Prostate gland (tissue), 2 donors: ENCODE measurements at regions not wholly inside any gene's neighbourhood (a gene's known extent, or its start where the extent isn't known, plus 50 kb on each side); places are given as distances from the start of the nearest gene placed in this dataset.

ENCODE experiments used
- DNase-seq: peaks from one replicate; pipeline ENCODE4 v3.0.0-alpha.2; 2019; ENCODE audit warnings: low spot score
- H3K27ac ChIP-seq, 2 donors: fragments of 200-600 bp; sonication (generic); 2 replicates each; pipeline ENCODE4 v1.5.1; 2017 to 2019
- H3K27me3 ChIP-seq: fragments of 200-600 bp; sonication (generic); replicated peaks from 2 replicates; pipeline ENCODE4 v1.5.1; 2019; ENCODE audit not compliant: insufficient read depth
- H3K36me3 ChIP-seq, 2 donors: fragments of 200-600 bp; sonication (generic); 1 replicate in 1 of 2; 2 replicates in 1 of 2; pipeline versions ENCODE4 v1.5.1 to v1.8.1; 2017 to 2019
- H3K4me1 ChIP-seq: fragments of 200-600 bp; sonication (generic); replicated peaks from 2 replicates; pipeline ENCODE4 v1.5.1; 2019
- H3K4me3 ChIP-seq, 2 donors: fragments of 200-600 bp; sonication (generic); 2 replicates each; pipeline ENCODE4 v1.5.1; 2017 to 2019
- H3K9me3 ChIP-seq: fragments of 200-600 bp; sonication (generic); 2 replicates; pipeline ENCODE4 v1.5.1; 2017
- POLR2A ChIP-seq: fragments of 450-650 bp; IDR thresholded peaks from one replicate; pipeline ENCODE4 v1.6.1; 2016; ENCODE audit warnings: antibody characterized with exemption, mild to moderate bottlenecking
- POLR2AphosphoS5 ChIP-seq: sonication (generic); formaldehyde crosslinking; IDR thresholded peaks from one replicate; pipeline ENCODE4 v1.6.1; 2017; ENCODE audit warnings: antibody characterized with exemption
- WGBS: methylation state at CpG from one replicate; pipeline ENCODE4 v1.1.5; 2018; 5-methylcytosine and 5-hydroxymethylcytosine counted together
- intact Hi-C: fragments of 100-400 bp; cut with DNase I; formaldehyde crosslinking; loops from one replicate; pipeline ENCODE4 v1.14.2; 2022
- TF ChIP-seq, protein P1 (sequence below), 4 experiments: fragments of 200-600 bp in 2 of 4; fragments of 450-650 bp in 2 of 4; sonication (generic) in 2 of 4; IDR thresholded peaks; 1 replicate in 3 of 4; 2 replicates in 1 of 4; pipeline ENCODE4 v1.5.1; 2016 to 2019; ENCODE audit warnings: antibody characterized with exemption in 4 of 4, mild to moderate bottlenecking in 2 of 4, moderate library complexity in 2 of 4

GRCh38 chr2:118475622-118476205 lies 371.7 kb downstream of the EN1 start:
- no peaks in the 10 kb centered on the region for H3K9me3 ChIP-seq
- no peak for TF ChIP-seq POLR2A
- TF ChIP-seq, protein P1, sequence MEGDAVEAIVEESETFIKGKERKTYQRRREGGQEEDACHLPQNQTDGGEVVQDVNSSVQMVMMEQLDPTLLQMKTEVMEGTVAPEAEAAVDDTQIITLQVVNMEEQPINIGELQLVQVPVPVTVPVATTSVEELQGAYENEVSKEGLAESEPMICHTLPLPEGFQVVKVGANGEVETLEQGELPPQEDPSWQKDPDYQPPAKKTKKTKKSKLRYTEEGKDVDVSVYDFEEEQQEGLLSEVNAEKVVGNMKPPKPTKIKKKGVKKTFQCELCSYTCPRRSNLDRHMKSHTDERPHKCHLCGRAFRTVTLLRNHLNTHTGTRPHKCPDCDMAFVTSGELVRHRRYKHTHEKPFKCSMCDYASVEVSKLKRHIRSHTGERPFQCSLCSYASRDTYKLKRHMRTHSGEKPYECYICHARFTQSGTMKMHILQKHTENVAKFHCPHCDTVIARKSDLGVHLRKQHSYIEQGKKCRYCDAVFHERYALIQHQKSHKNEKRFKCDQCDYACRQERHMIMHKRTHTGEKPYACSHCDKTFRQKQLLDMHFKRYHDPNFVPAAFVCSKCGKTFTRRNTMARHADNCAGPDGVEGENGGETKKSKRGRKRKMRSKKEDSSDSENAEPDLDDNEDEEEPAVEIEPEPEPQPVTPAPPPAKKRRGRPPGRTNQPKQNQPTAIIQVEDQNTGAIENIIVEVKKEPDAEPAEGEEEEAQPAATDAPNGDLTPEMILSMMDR (IDR thresholded peaks at IDR 0.05), result no peak
- no peak for TF ChIP-seq POLR2AphosphoS5
- no peaks in the 10 kb centered on the region for H3K36me3 ChIP-seq
- no peak overlapping the region for H3K4me3 ChIP-seq
- DNase-seq, result no peak
- no peaks in the 10 kb centered on the region for H3K4me1 ChIP-seq
- 77% methylated on average over 9 of the region's 9 CpGs for WGBS
- H3K27me3 ChIP-seq, result no peaks in the 10 kb centered on the region
- intact Hi-C loops, result no loop called here
- H3K27ac ChIP-seq, result no peak overlapping the region

- H3K4me3 ChIP-seq, result no peak overlapping the region
- TF ChIP-seq POLR2A (no peak), POLR2AphosphoS5 (no peak)
- TF ChIP-seq, protein P1 (IDR thresholded peaks at IDR 0.05), result no peak
- H3K27me3 ChIP-seq, result no peaks in the 10 kb centered on the region
- WGBS, result 78% methylated on average over 3 of the region's 3 CpGs
- H3K27ac ChIP-seq, result no peak overlapping the region
- H3K9me3 ChIP-seq, result no peaks in the 10 kb centered on the region
- intact Hi-C loops, result no loop called here
- no peak for DNase-seq
- no peaks in the 10 kb centered on the region for H3K36me3 ChIP-seq
- H3K4me1 ChIP-seq, result no peaks in the 10 kb centered on the region
Measured at GRCh38 chr2:118474541-118474920, 372.9 kb downstream of the EN1 start.

DNA sequence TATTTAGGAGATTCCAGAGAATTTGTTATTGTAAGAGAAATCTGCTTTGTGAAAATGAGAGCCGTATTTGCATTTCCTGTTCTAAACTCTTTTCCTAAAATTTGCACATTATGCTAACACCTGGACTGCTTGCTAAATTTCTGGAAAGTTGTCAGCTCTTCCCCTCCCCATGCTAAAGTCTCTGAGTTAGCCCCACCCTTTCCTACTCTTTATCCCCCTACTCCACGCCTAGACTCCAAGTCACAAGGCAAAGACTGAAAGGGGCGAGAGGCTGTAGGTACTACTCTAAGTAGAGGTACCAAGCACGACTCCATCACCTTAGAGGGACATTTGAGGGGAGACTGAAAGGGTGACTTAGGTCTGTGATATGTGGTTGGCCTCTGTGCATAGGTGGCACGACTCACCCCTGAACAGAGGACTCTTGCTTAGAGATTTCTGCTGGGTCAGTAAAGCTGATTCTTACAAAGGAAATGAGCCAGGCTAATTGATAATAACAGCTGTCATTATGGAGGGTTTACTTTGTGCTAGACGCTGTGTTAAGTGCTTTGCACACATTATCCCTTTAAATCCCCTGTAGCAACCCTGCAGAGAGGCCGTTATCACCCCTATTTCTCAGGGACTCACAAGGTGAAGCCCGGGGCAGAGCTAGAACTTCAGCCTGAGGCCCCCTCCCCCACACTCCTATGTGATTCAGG lies 373.5 kb downstream of the EN1 start:
- WGBS, result 42% methylated on average over 8 of the region's 8 CpGs
- no peak for DNase-seq
- no peaks in the 10 kb centered on the region for H3K36me3 ChIP-seq
- intact Hi-C loops, result no loop called here
- H3K4me1 ChIP-seq, result no peaks in the 10 kb centered on the region
- TF ChIP-seq POLR2A (no peak), POLR2AphosphoS5 (no peak)
- TF ChIP-seq, protein P1 (IDR thresholded peaks at IDR 0.05), result no peak
- no peaks in the 10 kb centered on the region for H3K9me3 ChIP-seq
- no peak overlapping the region for H3K4me3 ChIP-seq
- H3K27ac ChIP-seq, result no peak overlapping the region
- no peaks in the 10 kb centered on the region for H3K27me3 ChIP-seq

DNA sequence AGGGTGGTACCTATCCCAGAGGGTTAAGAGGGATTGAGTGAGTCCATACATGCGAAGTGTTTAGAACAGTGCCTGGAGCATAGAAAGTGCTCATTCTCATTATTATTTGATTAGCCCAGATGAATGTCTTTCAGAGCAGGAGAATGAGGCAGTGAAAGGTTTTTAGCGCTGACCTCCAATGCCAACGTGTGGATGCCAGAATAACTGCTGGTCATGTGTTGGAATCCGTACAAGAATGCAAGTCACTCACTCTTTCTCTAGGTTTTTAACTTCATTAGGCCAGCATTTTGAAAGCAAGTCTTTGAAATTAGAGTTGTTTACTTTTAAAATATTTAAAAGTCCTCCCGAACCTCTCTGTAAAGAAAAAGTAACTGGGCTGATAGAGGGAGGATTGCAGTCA lies 374.2 kb downstream of the EN1 start:
- 42% methylated on average over 5 of the region's 5 CpGs for WGBS
- Histone ChIP-seq H3K36me3 (no peaks in the 10 kb centered on the region), H3K9me3 (no peaks in the 10 kb centered on the region), H3K4me1 (no peaks in the 10 kb centered on the region), H3K4me3 (no peak overlapping the region), H3K27me3 (no peaks in the 10 kb centered on the region), H3K27ac (no peak overlapping the region)
- TF ChIP-seq POLR2A (no peak), POLR2AphosphoS5 (no peak)
- TF ChIP-seq, protein P1 (IDR thresholded peaks at IDR 0.05), result no peak
- intact Hi-C loops, result no loop called here
- DNase-seq, result no peak

DNA sequence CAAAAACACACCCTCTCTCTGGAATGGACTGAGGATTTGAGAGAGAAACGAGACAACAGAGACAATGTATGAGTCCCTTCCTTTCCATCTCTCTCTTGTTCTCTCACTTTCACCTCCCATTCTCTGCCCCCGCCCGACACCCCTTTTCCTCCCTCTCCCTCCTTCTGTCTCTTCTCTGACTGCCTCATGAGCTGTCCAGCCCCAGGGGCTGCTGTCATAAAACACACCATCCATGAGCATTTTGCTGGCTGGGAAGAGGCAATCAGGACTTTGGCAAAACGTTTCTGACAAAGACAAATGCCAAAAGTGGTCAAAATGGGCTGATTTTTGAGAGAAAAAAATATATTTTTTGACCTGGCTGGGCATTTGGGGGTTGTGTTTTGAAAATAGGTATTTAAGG lies 377.2 kb downstream of the EN1 start:
- Histone ChIP-seq H3K4me3 (no peak overlapping the region), H3K36me3 (no peaks in the 10 kb centered on the region), H3K9me3 (no peaks in the 10 kb centered on the region), H3K27me3 (no peaks in the 10 kb centered on the region), H3K4me1 (no peaks in the 10 kb centered on the region), H3K27ac (no peak overlapping the region)
- TF ChIP-seq, protein P1 (IDR thresholded peaks at IDR 0.05), result no peak
- TF ChIP-seq POLR2AphosphoS5 (no peak), POLR2A (no peak)
- no peak for DNase-seq
- 34% methylated on average over 4 of the region's 4 CpGs for WGBS
- intact Hi-C loops, result no loop called here
